Sigmoid colon (tissue), 3 donors: ENCODE measurements at regions not wholly inside any gene's neighbourhood (a gene's known extent, or its start where the extent isn't known, plus 50 kb on each side); places are given as distances from the start of the nearest gene placed in this dataset.

Experiments
- POLR2A ChIP-seq, 2 donors: fragments of 450-650 bp; IDR thresholded peaks; one replicate each; pipeline ENCODE4 v1.6.1; 2016; ENCODE audit warnings: antibody characterized with exemption in 2 of 2, mild to moderate bottlenecking in 2 of 2, moderate library complexity in 2 of 2
- TF ChIP-seq, protein P1 (sequence below), 4 experiments: fragments of 450-650 bp in 3 of 4; fragments of 200-600 bp in 1 of 4; IDR thresholded peaks; one replicate each; pipeline ENCODE4 v1.5.1; 2016 to 2019; ENCODE audit warnings: antibody characterized with exemption in 4 of 4, mild to moderate bottlenecking in 3 of 4, moderate library complexity in 2 of 4

DNA sequence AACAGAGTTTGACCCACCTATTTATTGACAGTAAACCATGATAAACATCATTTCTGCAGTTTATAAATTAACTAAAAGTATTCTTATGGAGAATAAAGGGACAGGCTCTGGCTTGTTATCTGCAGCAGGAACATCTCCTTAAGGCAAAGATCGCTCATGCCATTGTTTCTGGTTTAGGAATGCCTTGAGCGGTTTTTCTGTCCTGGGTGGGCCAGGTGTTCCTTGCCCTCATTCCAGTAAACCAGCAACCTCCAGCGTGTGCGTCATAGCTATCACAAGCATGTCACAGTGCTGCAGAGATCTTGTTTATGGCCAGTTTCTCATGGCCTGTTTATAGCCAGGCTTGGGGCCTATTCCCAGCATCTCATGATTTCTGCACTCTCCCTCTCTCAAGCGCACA is 521.7 kb downstream of the HINT1 start:
- no peak for TF ChIP-seq POLR2A (IDR thresholded peaks at IDR 0.05)
- TF ChIP-seq, protein P1, sequence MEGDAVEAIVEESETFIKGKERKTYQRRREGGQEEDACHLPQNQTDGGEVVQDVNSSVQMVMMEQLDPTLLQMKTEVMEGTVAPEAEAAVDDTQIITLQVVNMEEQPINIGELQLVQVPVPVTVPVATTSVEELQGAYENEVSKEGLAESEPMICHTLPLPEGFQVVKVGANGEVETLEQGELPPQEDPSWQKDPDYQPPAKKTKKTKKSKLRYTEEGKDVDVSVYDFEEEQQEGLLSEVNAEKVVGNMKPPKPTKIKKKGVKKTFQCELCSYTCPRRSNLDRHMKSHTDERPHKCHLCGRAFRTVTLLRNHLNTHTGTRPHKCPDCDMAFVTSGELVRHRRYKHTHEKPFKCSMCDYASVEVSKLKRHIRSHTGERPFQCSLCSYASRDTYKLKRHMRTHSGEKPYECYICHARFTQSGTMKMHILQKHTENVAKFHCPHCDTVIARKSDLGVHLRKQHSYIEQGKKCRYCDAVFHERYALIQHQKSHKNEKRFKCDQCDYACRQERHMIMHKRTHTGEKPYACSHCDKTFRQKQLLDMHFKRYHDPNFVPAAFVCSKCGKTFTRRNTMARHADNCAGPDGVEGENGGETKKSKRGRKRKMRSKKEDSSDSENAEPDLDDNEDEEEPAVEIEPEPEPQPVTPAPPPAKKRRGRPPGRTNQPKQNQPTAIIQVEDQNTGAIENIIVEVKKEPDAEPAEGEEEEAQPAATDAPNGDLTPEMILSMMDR (IDR thresholded peaks at IDR 0.05), result no peak
